Left hindlimb (tissue), 1 donor: ENCODE measurements at regions not wholly inside any gene's neighbourhood (a gene's known extent, or its start where the extent isn't known, plus 50 kb on each side); places are given as distances from the start of the nearest gene placed in this dataset.
"Not testable (repeated sequence)": the region's sequence is repeated elsewhere in the genome, so short reads cannot be mapped to it uniquely, and the experiment has no call there.

ENCODE experiments used
- DNase-seq: peaks from one replicate; pipeline ENCODE4 v3.0.0-alpha.2; 2018

DNA sequence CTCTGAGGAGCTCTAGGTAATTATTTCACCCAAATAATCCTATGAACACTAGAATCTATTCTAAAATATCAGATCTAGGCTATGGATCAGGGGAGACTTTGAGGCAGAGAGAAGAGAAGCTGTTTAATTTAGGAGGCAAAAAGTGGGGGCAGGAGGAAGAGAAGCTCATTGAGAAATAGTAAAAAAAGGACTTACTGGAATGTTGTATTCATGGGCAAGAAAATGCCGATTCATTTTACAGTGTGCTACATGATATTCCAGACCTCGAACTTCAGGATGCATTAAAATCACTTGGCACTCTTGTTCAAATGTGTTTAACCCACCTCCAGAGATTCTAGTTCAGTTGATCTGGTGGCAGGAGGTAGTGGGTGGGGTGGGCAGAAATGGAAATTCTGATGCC lies 109.5 kb upstream of the ITGB1 start:
- DNase-seq, result no peak

DNA sequence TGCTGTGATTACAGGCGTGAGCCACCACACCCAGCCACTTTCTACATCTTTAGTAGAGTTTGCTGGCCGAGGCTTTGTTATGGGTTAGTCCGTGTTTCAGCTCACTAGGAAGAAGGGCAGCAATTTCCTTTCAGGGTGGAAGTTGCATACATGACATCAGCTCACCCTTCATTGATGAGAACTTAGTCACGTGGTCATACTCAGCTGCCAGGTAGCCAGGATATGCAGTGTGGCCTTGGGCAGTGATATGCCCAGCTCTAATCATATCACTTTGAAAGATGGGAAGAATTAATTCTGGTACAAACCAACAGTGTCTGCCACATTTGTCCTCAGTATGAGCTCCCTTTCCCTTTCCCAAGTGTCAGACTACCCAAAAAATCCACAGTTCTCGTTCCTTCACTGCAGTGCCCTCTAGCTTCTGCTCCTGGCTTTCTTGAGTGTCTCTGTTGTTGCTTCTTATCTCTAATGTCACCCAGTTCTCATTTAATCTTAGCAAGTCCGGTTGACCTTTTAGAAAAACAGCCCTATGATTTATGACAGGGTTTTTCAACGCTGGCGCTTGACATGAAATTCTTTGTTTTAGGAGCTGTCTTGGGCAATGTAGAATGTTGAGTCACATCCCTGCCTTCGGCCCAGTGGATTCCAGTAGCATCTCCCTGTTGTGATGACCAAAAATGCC lies 108.7 kb upstream of the ITGB1 start:
- no peak for DNase-seq

DNA sequence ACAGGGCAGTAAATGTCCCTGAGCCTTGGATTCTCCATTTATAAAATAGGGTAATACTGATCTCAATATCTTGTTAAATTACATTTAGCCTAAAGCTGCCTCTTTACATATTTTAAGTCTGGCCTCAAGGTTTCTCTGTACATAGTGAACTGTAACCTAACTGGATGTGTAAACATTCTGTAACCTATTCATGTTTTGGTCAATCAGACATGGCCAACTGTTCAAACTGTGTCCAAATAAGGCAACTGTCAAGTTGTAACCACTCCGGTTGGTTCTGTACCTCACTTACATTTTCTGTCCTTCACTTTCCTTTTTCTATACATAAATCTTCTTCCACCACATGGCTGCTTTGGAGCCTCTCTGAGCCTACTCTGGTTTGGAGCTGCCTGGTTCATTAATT lies 107.1 kb upstream of the ITGB1 start:
- DNase-seq, result no peak

DNA sequence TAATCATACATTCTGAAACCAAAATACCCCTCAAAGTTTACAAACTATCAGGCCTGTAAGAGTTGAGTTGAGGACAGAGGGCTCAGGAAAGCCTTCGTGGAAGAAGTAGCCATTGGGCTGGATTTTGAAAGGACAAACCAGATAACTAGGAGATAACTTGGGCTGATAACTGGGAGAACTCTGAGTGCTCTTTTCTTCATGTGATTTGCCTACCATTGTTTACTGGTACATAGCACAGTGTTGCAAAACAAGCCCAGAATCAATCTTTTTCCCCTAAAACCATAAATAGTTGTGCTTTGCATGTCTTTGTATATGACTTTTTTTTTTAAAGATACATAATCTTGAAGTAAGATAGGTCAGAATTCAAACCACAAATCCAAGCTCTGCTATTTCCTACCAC lies 106.7 kb upstream of the ITGB1 start:
- DNase-seq, result no peak

DNA sequence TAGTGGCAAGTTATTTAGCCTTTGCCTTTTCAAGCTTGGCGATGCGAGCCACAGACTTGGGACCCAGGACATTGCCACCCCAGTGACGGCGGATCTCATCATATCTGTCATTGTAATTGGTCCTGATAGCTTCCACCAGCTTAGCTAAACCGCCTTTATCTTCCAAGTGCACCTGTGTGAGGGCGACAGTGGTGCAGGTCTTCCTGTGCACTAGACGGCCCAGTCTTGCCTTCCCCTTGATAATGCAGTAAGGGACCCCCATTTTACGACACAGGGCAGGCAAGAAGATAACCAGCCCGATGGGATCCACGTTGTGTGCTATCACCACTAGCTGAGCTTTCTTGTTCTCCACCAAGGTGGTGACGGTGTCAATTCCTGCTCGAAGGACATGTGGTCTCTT lies 99.6 kb upstream of the ITGB1 start:
- DNase-seq, result no peak

DNA sequence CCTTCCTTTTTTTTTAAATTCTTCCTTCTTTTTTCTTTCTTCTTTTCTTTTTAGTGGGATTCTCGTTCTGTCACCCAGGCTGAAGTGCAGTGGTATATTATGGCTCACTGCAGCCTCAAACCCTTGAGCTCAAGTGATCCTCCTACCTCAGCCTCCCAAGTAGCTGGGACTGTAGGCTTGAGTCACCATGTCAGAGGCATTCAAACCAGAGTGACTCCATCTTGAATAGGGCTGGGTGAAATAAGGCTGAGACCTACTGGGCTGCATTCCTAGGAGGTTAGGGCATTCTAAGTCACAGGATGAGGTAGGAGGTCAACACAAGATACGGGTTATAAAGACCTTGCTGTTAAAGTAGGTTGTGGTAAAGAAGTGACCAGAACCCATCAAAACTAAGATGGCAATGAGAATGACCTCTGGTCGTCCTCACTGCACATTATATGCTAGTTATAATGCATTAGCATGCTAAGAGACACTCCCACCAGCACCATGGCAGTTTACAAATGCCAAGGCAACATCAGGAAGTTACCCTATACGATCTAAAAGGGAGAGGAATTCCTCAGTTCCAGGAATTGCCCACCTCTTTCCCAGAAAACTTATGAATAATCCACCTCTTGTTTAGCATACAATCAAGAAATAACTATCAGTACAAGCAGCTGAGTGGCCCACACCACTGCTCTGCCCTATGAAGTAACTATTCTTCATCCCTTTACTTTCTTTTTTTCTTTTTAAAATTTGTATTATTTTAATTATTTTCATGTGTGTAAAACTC lies 99.0 kb upstream of the ITGB1 start:
- no peak for DNase-seq

DNA sequence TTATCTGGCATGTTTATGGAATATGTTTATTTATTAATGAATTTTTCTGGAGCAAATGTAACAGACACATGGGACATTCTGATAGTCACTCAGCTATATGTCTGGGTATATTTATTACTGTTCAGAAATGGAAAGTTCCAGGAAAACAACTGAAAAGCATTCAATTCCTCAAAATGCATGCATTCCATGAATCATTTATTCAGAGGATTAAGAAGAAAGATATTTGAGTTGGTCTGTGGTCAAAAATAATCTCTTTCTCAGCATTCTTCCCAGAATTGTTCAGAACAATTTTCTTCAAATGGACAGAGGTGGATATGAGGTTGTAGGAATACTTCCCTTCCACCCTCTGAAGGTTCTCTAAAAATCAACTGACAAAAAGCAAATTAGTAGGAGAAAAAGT lies 97.6 kb upstream of the ITGB1 start:
- DNase-seq, result no peak

DNA sequence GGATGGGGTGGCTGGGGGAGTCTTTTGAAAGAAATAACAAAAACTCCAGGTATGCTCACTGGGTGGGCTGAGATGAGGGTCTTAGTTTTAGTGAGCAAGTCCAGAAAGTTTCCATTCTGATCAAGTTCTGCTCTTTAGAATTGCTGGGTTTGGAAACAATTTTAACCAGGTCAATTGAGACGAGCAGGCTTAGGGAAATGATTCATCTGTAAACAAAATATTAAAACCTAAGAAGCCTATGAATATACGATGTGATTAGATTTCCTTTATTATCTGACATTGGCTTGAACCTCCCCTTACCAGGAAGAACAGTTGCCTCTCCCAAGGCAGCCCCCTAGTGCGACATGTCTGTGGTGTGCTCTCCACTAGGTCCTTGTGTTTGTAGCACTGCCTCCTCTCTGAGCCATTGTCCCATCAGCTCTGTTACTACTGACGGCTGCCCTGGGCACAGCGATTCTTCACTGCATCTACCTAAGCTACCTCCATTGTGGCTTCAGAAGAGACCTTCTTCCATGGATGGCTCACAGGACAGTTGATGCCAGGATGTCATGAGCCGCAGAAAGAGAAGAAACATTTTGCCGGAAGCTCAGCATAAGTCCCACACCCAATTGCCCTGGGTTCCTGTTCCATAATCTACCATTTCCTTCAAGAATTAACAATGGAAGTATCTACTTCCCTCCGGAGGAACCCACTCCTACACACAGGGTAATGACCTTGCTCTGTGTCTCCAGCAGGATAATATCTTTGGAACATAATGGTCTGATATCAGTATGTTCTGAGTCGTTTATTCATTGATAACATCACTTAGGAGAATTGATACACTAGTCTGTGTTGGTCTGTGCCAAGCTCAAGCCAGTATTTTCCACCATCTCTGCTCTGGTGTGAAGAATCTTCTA lies 95.1 kb upstream of the ITGB1 start:
- no peak for DNase-seq

DNA sequence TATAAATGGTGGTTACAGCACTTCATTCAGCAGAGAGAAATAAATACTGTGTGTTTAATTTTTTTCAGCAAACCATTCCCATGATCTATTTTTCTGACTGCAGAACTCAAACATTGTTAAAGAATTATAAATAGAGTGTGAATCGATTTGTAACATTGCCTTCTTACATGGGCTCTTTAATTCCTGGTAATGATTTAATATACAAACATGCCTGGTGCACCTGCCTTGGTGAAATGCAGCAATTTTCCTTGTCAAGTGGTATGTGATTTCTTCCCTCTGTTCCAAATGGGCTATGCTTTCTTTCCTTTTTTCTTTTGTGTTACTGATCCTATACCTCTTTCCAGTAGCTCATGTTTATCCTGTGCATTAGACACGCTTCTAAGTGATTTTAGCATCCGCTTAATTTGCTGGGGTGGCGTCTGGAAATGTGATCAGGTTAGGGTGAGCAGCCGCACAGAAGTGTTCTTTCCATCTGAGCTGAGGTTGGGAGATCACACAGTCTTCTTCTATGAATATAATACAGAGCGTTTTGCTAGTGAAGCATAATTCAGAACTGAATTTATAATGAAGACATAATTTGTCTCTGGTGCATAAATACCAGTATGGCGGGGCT lies 94.3 kb upstream of the ITGB1 start:
- DNase-seq, result no peak

DNA sequence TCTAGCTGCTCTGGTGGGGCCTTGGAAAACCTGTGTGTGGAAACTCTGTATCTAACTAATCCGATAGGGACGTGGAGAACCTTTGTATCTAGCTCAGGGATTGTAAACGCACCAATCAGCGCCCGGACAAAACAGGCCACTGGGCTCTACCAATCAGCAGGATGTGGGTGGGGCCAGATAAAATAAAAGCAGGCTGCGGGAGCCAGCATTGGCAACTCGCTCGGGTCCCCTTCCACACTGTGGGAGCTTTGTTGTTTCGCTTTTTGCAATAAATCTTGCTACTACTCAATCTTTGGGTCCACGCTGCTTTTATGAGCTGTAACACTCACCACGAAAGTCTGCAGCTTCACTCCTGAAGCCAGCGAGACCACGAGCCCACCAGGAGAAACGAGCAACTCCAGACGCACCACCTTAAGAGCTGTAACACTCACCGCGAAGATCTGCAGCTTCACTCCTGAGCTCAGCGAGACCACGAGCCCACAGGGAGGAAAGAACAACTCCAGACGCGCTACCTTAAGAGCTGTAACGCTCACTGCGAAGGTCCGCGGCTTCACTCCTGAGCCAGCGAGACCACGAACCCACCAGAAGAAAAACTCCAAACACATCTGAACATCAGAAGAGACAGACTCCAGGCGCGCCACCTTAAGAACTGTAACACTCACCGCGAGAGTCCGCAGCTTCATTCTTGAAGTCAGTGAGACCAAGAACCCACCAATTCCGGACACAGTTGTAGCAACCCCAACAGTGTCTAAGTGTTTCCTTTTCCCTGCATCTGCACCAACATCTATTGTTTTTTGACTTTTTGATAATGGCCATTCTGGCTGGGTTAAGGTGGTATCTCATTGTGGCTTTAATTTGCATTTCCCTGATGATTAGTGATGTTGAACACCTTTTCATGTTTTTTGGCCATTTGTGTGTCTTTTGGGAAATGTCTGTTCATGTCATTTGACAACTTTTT lies 92.2 kb upstream of the ITGB1 start:
- DNase-seq, result not testable (repeated sequence)

DNA sequence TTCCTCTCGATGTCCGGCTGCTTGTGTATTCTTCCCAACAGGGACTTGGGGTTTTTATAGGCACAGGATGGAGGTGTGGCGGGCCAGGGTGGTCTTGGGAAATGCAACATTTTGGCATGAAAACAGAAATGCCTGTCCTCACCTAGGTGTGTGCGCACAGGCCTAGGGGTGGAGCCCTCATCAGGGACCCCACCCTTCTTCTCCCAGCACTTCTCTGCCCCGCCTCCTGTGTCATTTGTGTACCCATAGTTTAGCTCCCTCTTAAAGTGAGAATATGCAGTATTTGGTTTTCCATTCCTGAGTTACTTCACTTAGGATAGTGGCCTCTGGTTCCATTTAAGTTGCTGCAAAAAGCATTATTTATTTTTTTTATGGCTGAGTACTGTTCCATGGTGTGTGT lies 90.2 kb upstream of the ITGB1 start:
- DNase-seq, result no peak

DNA sequence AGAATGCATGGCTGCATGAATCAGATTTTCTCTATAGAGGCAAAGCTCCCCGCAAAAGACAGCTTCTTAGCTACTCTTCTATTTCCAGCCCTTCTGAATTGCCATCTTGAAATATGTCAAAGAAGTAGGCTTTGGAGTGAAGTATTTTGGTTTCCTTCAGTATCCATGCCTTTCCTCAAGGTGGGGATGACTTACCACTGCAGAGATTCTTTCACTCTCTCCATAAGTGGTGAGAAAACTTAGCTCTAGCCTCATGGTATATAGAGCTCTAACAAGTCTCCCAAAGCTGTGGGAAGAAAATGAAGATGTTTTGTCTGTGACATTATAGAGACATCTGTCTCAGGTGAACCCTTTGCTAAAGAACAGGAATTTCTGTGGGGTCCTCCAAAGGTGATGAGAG lies 89.6 kb upstream of the ITGB1 start:
- DNase-seq, result no peak

DNA sequence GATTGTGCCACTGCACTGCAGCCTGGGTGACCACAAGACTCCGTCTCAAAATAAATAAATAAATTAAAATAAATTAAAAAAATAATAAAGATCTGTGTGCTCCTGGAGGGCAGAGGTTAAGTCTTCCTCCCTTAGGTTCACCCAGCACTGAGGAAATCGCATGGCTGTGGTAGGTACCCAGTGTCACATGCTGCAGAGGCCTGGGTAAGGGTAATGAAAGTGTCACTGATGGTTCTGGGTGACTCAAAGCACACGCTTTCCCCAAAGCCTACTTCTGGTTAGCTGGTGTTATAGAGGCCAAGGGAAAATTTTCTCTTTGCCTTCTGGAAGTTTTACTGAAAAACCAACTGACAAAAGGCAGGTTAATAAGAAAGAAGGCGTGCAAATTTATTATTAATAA lies 88.8 kb upstream of the ITGB1 start:
- no peak for DNase-seq

DNA sequence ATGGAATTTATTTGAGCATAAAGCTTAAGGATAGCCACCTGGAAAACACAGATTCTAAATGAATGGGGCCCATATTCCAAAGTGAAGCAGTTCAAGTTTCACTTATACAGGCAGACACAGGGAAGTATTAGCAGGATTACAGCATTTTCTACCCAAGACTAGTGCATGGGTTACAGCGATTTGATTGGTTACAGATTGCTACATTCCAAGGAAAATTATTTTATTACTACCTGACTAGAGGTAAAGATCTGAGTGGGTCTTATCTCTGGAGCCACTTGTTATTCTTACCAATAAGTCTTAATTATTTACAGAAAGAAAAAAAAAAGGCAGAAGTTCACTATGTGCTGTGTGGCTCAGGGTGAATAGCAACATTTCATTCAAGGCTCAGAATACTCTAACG lies 87.4 kb upstream of the ITGB1 start:
- DNase-seq, result no peak

DNA sequence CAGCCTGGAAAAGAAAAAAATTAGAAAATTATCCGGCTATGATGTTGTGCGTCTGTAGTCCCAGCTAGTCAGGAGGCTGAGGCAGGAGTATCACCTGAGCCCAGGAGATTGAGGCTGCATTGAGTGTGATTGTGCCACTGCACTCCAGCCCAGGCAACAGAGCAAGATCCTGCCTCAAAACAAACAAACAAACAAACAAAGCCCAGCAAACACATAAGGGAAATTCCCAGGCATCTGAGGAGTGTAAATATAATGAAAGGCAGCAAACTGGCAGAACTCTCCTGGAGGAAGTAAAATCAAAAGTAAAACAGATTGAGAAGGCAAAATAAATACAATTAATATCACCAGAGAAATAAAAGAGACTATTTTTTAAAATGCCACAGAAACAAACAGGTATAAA lies 84.5 kb upstream of the ITGB1 start:
- DNase-seq, result no peak

DNA sequence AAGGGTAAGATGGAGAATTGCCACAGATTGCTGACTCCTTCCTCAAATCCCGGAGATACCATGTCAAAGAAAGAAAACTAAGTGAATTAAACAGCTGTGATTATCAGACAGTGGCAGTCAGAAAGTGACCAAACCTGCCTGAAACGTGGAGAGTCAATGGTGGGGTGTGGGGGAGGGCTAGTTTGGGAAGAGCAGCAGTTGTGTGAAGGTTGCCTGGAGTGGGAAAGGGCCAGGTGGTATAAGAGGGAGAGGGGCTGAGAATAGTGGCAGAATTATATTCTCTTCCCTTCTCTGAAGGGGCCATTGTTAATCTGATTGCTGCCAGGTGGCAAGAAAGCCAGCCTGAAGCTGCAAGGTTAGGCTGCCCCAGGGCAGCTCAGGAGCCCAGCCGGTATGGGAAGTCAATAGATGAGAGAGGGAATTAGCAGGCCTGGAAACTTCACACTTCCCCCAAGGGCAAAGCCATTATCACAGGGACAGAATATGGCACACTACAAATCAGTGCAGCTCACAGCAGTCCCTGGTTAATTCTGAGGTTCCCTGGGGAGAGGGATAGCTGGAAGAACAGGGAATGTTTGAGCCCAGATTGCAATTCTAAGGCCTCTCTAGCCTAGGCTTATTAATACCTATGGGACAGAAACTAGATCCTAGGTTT lies 83.9 kb upstream of the ITGB1 start:
- DNase-seq, result no peak

DNA sequence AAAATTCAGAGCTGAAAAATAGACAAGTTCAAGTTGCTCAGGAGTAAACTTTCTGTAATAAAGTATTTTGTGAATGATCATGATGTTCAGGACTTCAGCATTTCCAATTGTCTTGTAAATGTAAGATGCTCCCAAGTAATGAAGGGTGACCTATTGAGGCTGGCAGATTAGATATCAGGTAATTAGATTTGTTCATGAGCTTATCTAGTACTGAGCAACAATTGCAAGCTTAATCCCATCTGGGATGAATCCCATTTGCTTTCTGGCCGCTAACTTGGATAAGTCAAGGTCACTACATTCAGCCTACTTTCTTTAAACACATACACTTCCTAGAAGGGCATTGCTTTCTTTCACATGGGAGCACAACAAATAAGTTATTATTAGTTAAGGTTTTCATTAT lies 82.4 kb upstream of the ITGB1 start:
- DNase-seq, result no peak

DNA sequence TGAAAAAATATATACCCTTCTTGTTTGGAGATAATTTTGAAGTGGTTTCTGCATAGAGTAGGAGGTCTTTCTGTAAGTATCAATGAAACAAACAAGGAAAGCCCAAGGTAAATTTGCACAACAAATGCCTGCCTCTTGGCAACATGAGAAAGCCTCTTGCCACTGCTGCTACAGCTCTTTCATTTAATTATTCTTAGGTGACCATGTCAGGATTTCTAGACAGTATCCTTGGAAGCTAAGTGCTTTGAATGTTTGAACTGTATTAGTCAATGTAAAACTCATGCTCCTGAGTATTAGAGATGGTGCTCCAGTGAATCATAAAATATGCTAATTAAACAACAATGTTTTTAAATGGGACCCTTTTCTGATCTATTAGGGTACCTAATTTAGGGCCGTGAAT lies 81.2 kb upstream of the ITGB1 start:
- DNase-seq, result no peak

DNA sequence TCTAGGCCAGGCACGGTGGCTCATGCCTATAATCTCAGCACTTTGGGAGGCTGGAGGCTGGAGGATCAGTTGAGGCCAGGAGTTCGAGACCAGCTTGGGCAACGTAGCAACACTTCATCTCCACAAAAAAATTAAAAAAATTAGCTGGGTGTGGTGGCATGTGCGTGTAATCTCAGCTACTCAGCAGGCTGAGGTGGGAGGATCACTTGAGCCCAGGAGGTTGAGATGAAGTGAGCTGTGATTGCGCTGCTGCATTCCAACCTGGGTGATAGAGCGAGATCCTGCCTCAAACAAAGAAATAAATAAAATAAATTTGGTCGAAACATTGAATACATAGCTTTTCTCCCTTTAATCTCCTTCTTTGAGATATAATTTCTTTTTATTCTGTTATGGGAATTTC lies 80.6 kb upstream of the ITGB1 start:
- no peak for DNase-seq

DNA sequence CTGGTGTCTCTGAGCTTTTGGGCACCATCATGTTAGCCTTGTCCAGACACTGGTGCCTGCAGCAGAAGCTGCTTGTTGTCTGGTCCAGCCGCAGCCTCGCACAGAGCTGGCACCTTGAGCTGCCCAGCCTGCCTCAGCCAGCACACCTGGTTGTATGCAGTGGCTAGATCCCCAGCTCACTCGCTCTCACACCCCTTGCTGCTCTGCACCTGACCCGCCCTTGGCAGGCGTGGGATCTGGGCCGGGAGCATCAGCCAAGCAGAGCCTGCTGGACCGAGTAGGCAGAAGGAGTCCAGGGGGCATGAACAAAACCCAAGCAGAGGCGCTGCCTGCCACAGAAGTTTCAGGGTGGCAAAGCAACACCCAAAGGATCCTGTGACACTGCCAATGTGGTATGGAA lies 79.7 kb upstream of the ITGB1 start:
- no peak for DNase-seq

DNA sequence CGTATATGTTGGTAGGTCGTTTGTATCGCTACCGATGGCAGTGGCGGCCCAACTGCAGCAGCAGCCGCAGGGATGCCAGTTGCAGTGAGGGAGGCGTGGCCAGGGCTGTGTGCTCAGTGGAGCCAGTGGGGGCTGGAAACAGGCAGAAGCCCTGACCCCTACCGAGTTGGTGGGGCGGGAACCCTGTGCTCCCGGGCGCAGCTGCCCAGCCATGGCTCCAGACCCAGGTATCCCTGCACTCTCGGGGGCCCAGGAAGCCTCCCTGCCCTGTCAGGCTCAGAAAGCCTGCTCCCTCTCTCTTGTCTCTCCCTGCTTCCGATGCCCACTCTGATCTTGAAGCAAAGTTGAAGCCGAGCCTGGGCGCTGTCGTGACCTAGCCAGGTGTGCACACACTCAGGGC lies 78.6 kb upstream of the ITGB1 start:
- no peak for DNase-seq

DNA sequence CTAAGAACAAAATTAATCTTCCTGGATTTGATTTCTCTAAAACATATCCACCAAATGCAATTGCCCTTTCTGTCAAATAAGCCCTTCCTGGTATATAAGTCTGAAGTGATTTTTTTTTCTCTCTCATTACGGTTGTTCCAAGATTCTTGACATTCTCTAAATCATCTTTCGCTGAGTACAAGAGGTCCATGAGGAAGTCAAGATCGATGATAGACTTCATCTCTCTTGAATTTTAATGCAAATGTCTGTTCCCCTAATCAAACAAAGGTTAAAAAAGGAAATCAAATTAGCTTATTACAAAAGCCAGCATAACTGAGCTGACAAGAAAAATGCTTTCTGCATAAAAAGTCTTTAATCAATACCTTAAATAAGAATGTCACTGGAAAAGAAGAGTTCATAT lies 77.4 kb upstream of the ITGB1 start:
- DNase-seq, result no peak
